ENCODE measurements at regions not wholly inside any gene's neighbourhood (a gene's known extent, or its start where the extent isn't known, plus 50 kb on each side); places are given as distances from the start of the nearest gene placed in this dataset.

GRCh38 chr1:208374391-208374941, 130.3 kb upstream of the PLXNA2 start:
- Histone ChIP-seq H3K36me3 (ENCODE audit: insufficient read depth, low read length) (no peaks in the 10 kb centered on the region), H3K4me1 (ENCODE audit: insufficient read depth, low read length) (no peaks in the 10 kb centered on the region), H3K27ac (ENCODE audit: low read depth in 1 of 2, low read length in 2 of 2) (no peak overlapping the region), H3K4me3 (ENCODE audit: low read length) (no peak overlapping the region), H3K27me3 (ENCODE audit: control insufficient read depth in 1 of 2, insufficient read depth in 2 of 2, low read length in 2 of 2) (no peaks in the 10 kb centered on the region), H3K9me3 (ENCODE audit: control insufficient read depth in 1 of 2, insufficient read depth in 1 of 2, low read length in 2 of 2) (no peaks in the 10 kb centered on the region)
- H3K27me3 Mint-ChIP-seq, result peaks cover 24% of the 10 kb centered on the region
- no peak overlapping the region for H3K4me3 Mint-ChIP-seq
- intact Hi-C loops (cut with DNase I, micrococcal nuclease), result no loop called here
- ChIA-PET POLR2A (no interaction called here), CTCF (no interaction called here)
- TF ChIP-seq CTCF (IDR thresholded peaks at IDR 0.05), result no peak
- no peak overlapping the region for H3K27ac Mint-ChIP-seq
- H3K4me1 Mint-ChIP-seq (ENCODE audit: low read depth), result no peaks in the 10 kb centered on the region
- H3K9me3 Mint-ChIP-seq, result no peaks in the 10 kb centered on the region
- H3K36me3 Mint-ChIP-seq (ENCODE audit: low read depth), result no peaks in the 10 kb centered on the region
- DNase-seq (no peak), ATAC-seq (ENCODE audit: poor library complexity) (no peak)

GRCh38 chr1:208381481-208381880, 137.3 kb upstream of the PLXNA2 start:
- ATAC-seq (ENCODE audit: poor library complexity), result no peak
- H3K4me1 ChIP-seq (ENCODE audit: insufficient read depth, low read length), result no peaks in the 10 kb centered on the region
- CTCF ChIA-PET, result no interaction called here
- peaks cover 14% of the 10 kb centered on the region for H3K27me3 Mint-ChIP-seq
- intact Hi-C loops (cut with DNase I, micrococcal nuclease), result no loop called here
- H3K36me3 Mint-ChIP-seq (ENCODE audit: low read depth), result no peaks in the 10 kb centered on the region
- no peak overlapping the region for H3K27ac Mint-ChIP-seq
- H3K9me3 Mint-ChIP-seq, result no peaks in the 10 kb centered on the region
- H3K27ac ChIP-seq (ENCODE audit: low read depth in 1 of 2, low read length in 2 of 2), result no peak overlapping the region
- H3K36me3 ChIP-seq (ENCODE audit: insufficient read depth, low read length), result no peaks in the 10 kb centered on the region
- TF ChIP-seq CTCF (IDR thresholded peaks at IDR 0.05), result no peak
- H3K4me3 ChIP-seq (ENCODE audit: low read length), result no peak overlapping the region
- H3K27me3 ChIP-seq (ENCODE audit: control insufficient read depth in 1 of 2, insufficient read depth in 2 of 2, low read length in 2 of 2), result no peaks in the 10 kb centered on the region
- no peak for DNase-seq
- H3K4me3 Mint-ChIP-seq, result no peak overlapping the region
- POLR2A ChIA-PET, result no interaction called here
- H3K4me1 Mint-ChIP-seq (ENCODE audit: low read depth), result no peaks in the 10 kb centered on the region
- no peaks in the 10 kb centered on the region for H3K9me3 ChIP-seq (ENCODE audit: control insufficient read depth in 1 of 2, insufficient read depth in 1 of 2, low read length in 2 of 2)

GRCh38 chr1:208387908-208388811, 144.0 kb upstream of the PLXNA2 start:
- intact Hi-C loops (cut with DNase I, micrococcal nuclease), result no loop called here
- Mint-ChIP-seq H3K27me3 (peaks cover 19% of the 10 kb centered on the region), H3K4me3 (no peak overlapping the region), H3K4me1 (ENCODE audit: low read depth) (no peaks in the 10 kb centered on the region), H3K27ac (no peak overlapping the region), H3K9me3 (no peaks in the 10 kb centered on the region), H3K36me3 (ENCODE audit: low read depth) (no peaks in the 10 kb centered on the region)
- POLR2A ChIA-PET, result no interaction called here
- Histone ChIP-seq H3K36me3 (ENCODE audit: insufficient read depth, low read length) (no peaks in the 10 kb centered on the region), H3K9me3 (ENCODE audit: control insufficient read depth in 1 of 2, insufficient read depth in 1 of 2, low read length in 2 of 2) (no peaks in the 10 kb centered on the region), H3K27me3 (ENCODE audit: control insufficient read depth in 1 of 2, insufficient read depth in 2 of 2, low read length in 2 of 2) (no peaks in the 10 kb centered on the region), H3K4me3 (ENCODE audit: low read length) (no peak overlapping the region), H3K4me1 (ENCODE audit: insufficient read depth, low read length) (no peaks in the 10 kb centered on the region), H3K27ac (ENCODE audit: low read depth in 1 of 2, low read length in 2 of 2) (no peak overlapping the region)
- ATAC-seq (ENCODE audit: poor library complexity) (no peak), DNase-seq (no peak)
- no peak for TF ChIP-seq CTCF (IDR thresholded peaks at IDR 0.05)
- CTCF ChIA-PET, result no interaction called here
